ENCODE measurements at regions not wholly inside any gene's neighbourhood (a gene's known extent, or its start where the extent isn't known, plus 50 kb on each side); places are given as distances from the start of the nearest gene placed in this dataset.

GRCh38 chr20:43345676-43346075, 112.0 kb upstream of the SRSF6 start:
- TF ChIP-seq, protein P1, sequence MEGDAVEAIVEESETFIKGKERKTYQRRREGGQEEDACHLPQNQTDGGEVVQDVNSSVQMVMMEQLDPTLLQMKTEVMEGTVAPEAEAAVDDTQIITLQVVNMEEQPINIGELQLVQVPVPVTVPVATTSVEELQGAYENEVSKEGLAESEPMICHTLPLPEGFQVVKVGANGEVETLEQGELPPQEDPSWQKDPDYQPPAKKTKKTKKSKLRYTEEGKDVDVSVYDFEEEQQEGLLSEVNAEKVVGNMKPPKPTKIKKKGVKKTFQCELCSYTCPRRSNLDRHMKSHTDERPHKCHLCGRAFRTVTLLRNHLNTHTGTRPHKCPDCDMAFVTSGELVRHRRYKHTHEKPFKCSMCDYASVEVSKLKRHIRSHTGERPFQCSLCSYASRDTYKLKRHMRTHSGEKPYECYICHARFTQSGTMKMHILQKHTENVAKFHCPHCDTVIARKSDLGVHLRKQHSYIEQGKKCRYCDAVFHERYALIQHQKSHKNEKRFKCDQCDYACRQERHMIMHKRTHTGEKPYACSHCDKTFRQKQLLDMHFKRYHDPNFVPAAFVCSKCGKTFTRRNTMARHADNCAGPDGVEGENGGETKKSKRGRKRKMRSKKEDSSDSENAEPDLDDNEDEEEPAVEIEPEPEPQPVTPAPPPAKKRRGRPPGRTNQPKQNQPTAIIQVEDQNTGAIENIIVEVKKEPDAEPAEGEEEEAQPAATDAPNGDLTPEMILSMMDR (IDR thresholded peaks at IDR 0.05) = no peak
- no peak for TF ChIP-seq POLR2AphosphoS5 (IDR thresholded peaks at IDR 0.05)
- no peak for TF ChIP-seq POLR2A (IDR thresholded peaks at IDR 0.05)
